ENCODE measurements at regions not wholly inside any gene's neighbourhood (a gene's known extent, or its start where the extent isn't known, plus 50 kb on each side); places are given as distances from the start of the nearest gene placed in this dataset.
A peak's percentile ranks its signal among the peaks of the same experiment; 100 is the strongest.

DNA sequence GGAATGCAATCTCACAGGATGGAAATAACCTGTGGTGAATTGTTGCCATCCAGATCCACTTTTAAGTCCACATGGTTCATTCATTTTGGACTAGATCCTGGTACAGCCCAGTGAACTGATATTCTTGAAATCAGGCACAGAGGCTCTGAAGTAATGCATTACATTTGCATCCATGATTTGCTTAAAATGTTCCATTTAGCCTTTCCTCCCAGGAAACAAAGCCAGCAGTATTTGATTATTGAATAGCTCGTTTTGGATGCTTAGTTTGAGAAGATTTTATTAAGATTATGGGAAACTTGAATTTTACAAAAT is 995.8 kb upstream of the CDH2 start:
- DNase-seq: no peak
- intact Hi-C loops (cut with micrococcal nuclease): no loop called here
- Histone ChIP-seq H3K4me3 (no peak overlapping the region), H3K36me3 (no peaks in the 10 kb centered on the region), H3K27ac (replicated peaks) (no peak overlapping the region), H3K9me3 (replicated peaks) (no peaks in the 10 kb centered on the region), H3K27me3 (ENCODE audit: low read depth) (no peaks in the 10 kb centered on the region), H3K4me1 (no peaks in the 10 kb centered on the region)
- TF ChIP-seq, protein P1, sequence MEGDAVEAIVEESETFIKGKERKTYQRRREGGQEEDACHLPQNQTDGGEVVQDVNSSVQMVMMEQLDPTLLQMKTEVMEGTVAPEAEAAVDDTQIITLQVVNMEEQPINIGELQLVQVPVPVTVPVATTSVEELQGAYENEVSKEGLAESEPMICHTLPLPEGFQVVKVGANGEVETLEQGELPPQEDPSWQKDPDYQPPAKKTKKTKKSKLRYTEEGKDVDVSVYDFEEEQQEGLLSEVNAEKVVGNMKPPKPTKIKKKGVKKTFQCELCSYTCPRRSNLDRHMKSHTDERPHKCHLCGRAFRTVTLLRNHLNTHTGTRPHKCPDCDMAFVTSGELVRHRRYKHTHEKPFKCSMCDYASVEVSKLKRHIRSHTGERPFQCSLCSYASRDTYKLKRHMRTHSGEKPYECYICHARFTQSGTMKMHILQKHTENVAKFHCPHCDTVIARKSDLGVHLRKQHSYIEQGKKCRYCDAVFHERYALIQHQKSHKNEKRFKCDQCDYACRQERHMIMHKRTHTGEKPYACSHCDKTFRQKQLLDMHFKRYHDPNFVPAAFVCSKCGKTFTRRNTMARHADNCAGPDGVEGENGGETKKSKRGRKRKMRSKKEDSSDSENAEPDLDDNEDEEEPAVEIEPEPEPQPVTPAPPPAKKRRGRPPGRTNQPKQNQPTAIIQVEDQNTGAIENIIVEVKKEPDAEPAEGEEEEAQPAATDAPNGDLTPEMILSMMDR (IDR thresholded peaks at IDR 0.05; ENCODE audit: borderline replicate concordance): no peak

DNA sequence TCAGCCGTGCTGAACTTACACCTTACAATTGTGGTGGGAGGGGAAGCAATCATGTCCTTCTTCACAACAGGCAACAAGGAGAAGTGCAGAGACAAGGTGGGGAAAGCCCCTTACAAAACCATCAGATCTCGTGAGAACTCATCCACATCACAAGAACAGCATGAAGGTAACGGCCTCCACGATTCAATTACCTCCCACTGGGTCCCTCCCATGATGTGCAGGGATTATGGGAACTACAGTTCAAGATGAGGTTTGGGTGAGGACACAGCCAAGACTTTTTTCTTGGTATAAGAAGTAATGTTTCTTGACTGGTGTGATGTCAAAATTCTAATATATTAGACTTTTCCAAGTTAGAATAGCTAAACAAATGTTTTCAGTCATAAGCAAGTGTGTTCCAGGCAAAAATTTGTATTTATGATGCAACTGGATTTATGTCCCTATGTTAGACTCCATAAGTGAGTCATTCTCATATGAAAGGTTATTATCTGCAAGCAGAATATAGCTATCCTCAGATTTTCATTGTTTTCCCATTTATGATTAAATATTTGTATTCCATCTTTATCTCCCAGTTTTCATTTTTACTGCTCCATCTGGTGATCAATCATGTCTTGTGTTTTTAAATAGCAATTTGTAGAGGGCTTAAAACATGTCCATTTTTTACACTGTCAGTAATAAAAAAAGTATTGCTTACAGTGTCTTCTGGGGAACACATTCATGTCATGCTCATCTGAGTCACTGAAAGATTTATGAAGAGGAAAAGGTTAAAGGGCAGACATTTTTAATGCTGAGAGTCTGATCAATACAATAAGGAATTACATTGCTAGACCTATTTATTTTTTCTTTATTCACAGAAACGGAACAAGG is 995.2 kb upstream of the CDH2 start:
- no peak for DNase-seq

DNA sequence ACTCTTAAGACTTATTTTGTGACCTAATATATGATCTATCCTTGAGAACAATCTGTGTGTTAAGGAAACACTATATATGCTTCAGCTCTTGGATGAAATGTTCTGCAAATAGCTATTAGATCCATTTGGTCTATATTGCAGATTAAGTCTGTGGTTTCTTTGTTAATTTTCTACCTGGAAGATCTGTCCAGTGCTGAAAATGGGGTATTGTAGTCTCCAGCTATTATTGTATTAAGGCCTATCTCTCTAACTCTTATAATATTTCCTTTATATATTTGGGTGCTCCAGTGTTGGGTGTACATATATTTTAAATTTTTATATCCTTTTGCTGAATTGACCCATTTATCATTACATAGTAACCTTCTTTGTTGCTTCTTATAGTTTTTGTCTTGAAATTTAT is 992.7 kb upstream of the CDH2 start:
- no peaks in the 10 kb centered on the region for H3K4me1 ChIP-seq
- no peaks in the 10 kb centered on the region for H3K27me3 ChIP-seq (ENCODE audit: low read depth)
- intact Hi-C loops (cut with micrococcal nuclease): no loop called here
- H3K27ac ChIP-seq (replicated peaks): no peak overlapping the region
- TF ChIP-seq, protein P1 (IDR thresholded peaks at IDR 0.05; ENCODE audit: borderline replicate concordance): no peak
- H3K4me3 ChIP-seq: no peak overlapping the region
- H3K9me3 ChIP-seq (replicated peaks): no peaks in the 10 kb centered on the region
- H3K36me3 ChIP-seq: no peaks in the 10 kb centered on the region
- DNase-seq: no peak

More for the DNA sequence above, 995.2 kb upstream of the CDH2 start:
- intact Hi-C loops (cut with micrococcal nuclease): no loop called here
- TF ChIP-seq, protein P1 (IDR thresholded peaks at IDR 0.05; ENCODE audit: borderline replicate concordance): no peak
- H3K36me3 ChIP-seq: no peaks in the 10 kb centered on the region
- H3K27ac ChIP-seq (replicated peaks): no peak overlapping the region
- H3K4me1 ChIP-seq: no peaks in the 10 kb centered on the region
- no peak overlapping the region for H3K4me3 ChIP-seq
- no peaks in the 10 kb centered on the region for H3K27me3 ChIP-seq (ENCODE audit: low read depth)
- no peaks in the 10 kb centered on the region for H3K9me3 ChIP-seq (replicated peaks)

DNA sequence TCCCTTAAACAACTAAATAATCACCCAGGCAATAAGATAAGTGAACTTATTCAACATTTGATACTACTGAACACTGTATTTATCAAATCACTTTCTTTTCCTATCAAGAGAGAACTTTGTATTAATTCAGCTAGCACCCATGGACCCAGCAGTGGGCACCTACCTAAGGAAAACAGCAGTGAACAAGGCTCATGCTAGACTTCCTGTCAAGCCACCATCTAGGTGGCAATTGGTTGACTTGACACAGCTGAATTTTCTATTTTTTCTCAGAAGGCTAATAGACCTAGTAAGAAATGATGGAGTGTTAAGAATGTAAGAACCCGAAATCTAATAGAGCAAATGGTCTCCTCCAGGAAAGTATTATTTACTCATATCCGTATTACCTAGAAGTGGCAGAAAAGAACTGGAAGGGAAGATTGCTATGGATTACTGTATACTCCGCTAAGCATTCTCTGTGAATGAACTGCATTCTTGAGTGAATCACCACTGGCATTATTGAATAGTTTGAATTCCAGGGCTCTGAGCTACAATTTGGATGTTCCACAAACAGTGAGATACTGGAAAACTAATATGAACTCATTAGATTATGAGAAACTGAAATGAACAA is 988.2 kb upstream of the CDH2 start:
- Histone ChIP-seq H3K27ac (replicated peaks) (peak overlapping the region; percentile 7), H3K9me3 (replicated peaks) (no peaks in the 10 kb centered on the region), H3K36me3 (no peaks in the 10 kb centered on the region), H3K27me3 (ENCODE audit: low read depth) (no peaks in the 10 kb centered on the region), H3K4me1 (no peaks in the 10 kb centered on the region), H3K4me3 (no peak overlapping the region)
- no peak for DNase-seq
- TF ChIP-seq, protein P1 (IDR thresholded peaks at IDR 0.05; ENCODE audit: borderline replicate concordance): no peak
- intact Hi-C loops (cut with micrococcal nuclease): no loop called here

DNA sequence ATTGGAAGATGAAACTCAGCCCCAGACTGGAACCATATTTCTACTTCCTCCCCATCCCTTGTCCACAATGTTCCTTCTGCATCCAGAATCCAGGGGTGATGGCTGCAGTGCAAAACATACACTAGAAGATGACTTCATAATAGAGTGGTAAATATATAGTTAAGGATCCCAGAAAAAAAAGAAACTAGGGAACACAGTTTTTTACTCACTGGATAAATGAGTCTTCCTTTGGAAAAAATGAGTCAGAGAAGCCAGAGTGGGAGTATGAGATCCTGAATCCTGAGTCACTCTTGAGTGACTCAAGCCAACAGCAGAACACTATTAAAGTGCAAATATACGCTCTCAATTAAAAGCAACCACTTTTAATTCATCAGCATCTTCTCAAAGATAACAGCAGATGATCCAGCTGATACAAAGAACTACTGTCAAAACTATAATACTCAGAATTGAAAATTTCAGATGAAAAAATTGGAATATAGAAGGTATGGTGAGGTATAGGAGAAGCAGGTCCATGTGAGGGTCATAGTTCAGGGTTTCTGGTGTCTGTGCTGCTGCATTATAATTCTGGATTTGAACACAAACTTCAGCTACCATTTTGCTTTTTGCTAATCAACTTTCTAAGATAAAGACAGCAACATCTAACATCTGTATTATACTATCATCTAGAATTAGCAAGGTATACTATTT is 987.2 kb upstream of the CDH2 start:
- no peak for DNase-seq
- no peak overlapping the region for H3K4me3 ChIP-seq
- TF ChIP-seq, protein P1 (IDR thresholded peaks at IDR 0.05; ENCODE audit: borderline replicate concordance): no peak
- intact Hi-C loops (cut with micrococcal nuclease): no loop called here
- no peaks in the 10 kb centered on the region for H3K36me3 ChIP-seq
- no peak overlapping the region for H3K27ac ChIP-seq (replicated peaks)
- no peaks in the 10 kb centered on the region for H3K27me3 ChIP-seq (ENCODE audit: low read depth)
- no peaks in the 10 kb centered on the region for H3K9me3 ChIP-seq (replicated peaks)
- no peaks in the 10 kb centered on the region for H3K4me1 ChIP-seq
